HepG2 (cell line): ENCODE measurements at regions not wholly inside any gene's neighbourhood (a gene's known extent, or its start where the extent isn't known, plus 50 kb on each side); places are given as distances from the start of the nearest gene placed in this dataset.

ENCODE experiments used
- ATF2 ChIP-seq: sonication (generic); formaldehyde crosslinking; IDR thresholded peaks from 2 replicates; pipeline ENCODE4 v1.4.0; 2020; ENCODE audit warnings: missing genetic modification reagents
- GABPA ChIP-seq, 2 experiments: IDR thresholded peaks; 2 replicates each; pipeline ENCODE4 v1.6.1; 2011 to 2016; ENCODE audit warnings: low read depth in 2 of 2, low read length in 1 of 2, missing biosample characterization in 1 of 2, missing genetic modification characterization in 1 of 2
- NFYC ChIP-seq: IDR thresholded peaks from 2 replicates; pipeline ENCODE4 v1.6.1; 2016; ENCODE audit warnings: missing genetic modification reagents, missing compliant biosample characterization
- POLR2A ChIP-seq, 2 experiments: IDR thresholded peaks; 2 replicates each; pipeline ENCODE4 v1.6.1; 2011; ENCODE audit warnings: low read depth in 2 of 2, low read length in 2 of 2, mild to moderate bottlenecking in 1 of 2, moderate library complexity in 1 of 2; ENCODE audit not compliant: insufficient read depth in 1 of 2
- RAD21 ChIP-seq: fragments of 450-650 bp; formaldehyde crosslinking; IDR thresholded peaks from 2 replicates; pipeline ENCODE4 v1.5.0; 2020; ENCODE audit warnings: mild to moderate bottlenecking
- RFX1 ChIP-seq: fragments of 450-650 bp; IDR thresholded peaks from 2 replicates; pipeline ENCODE4 v1.6.1; 2017
- TF ChIP-seq, protein P1 (sequence below): sonication (generic); formaldehyde crosslinking; IDR thresholded peaks from 2 replicates; pipeline ENCODE4 v1.5.0; 2020; ENCODE audit warnings: mild to moderate bottlenecking, missing genetic modification reagents

DNA sequence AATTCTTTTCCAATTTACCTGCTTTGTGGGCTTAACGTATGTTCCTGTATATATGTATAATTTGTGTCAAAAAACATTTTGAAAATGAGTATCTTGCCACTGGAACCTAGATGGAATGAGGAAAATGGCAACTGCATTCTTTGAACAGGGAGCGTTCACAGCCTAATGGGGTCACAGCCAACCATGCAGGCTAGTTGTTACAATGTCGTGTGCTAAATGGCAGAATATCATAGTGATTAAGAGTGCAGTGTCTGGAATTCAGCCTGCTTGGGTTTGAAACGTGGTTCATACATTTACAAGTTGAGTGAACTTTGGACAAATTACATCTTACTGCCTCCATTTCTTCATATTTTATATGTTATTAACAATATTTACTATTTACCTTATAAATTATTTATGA is 70.8 kb downstream of the PCDH7 start:
- TF ChIP-seq RAD21 (no peak), ATF2 (CRISPR knock-in tag) (no peak), GABPA (IDR thresholded peaks at IDR 0.05; ENCODE audit: low read depth, low read length) (no peak), GABPA (CRISPR knock-in tag; IDR thresholded peaks at IDR 0.05; ENCODE audit: low read depth) (no peak), RFX1 (no peak), NFYC (no peak), POLR2A (IDR thresholded peaks at IDR 0.05; ENCODE audit: insufficient read depth in 1 of 2, low read depth in 2 of 2, low read length in 2 of 2) (no peak)
- TF ChIP-seq, protein P1, sequence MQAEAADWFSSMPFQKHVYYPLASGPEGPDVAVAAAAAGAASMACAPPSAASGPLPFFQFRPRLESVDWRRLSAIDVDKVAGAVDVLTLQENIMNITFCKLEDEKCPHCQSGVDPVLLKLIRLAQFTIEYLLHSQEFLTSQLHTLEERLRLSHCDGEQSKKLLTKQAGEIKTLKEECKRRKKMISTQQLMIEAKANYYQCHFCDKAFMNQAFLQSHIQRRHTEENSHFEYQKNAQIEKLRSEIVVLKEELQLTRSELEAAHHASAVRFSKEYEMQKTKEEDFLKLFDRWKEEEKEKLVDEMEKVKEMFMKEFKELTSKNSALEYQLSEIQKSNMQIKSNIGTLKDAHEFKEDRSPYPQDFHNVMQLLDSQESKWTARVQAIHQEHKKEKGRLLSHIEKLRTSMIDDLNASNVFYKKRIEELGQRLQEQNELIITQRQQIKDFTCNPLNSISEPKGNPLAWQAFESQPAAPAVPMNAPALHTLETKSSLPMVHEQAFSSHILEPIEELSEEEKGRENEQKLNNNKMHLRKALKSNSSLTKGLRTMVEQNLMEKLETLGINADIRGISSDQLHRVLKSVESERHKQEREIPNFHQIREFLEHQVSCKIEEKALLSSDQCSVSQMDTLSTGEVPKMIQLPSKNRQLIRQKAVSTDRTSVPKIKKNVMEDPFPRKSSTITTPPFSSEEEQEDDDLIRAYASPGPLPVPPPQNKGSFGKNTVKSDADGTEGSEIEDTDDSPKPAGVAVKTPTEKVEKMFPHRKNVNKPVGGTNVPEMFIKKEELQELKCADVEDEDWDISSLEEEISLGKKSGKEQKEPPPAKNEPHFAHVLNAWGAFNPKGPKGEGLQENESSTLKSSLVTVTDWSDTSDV (CRISPR knock-in tag), result no peak
